ENCODE measurements at regions not wholly inside any gene's neighbourhood (a gene's known extent, or its start where the extent isn't known, plus 50 kb on each side); places are given as distances from the start of the nearest gene placed in this dataset.
A peak's percentile ranks its signal among the peaks of the same experiment; 100 is the strongest.

GRCh38 chr10:120335553-120335952, 121.5 kb upstream of the PLPP4 start:
- no peak for DNase-seq (ENCODE audit: low spot score)
- no peak overlapping the region for H3K4me2 ChIP-seq
- H2AFZ ChIP-seq = no peak overlapping the region
- H3K9me2 ChIP-seq (replicated peaks; ENCODE audit: insufficient read depth) = no peaks in the 10 kb centered on the region
- no peak for TF ChIP-seq EZH2phosphoT487 (IDR thresholded peaks at IDR 0.05; ENCODE audit: low read depth, severe bottlenecking, unreplicated experiment)
- TF ChIP-seq EZH2 (IDR thresholded peaks at IDR 0.05; ENCODE audit: borderline replicate concordance) = no peak
- no peaks in the 10 kb centered on the region for H3K27me3 ChIP-seq
- no peaks in the 10 kb centered on the region for H3K9me3 ChIP-seq (ENCODE audit: low read depth)
- H4K20me1 ChIP-seq (ENCODE audit: insufficient read depth, poor library complexity, severe bottlenecking) = no peaks in the 10 kb centered on the region
- no peak overlapping the region for H3K4me3 ChIP-seq
- no peak overlapping the region for H3K27ac ChIP-seq
- no peaks in the 10 kb centered on the region for H3K4me1 ChIP-seq (ENCODE audit: insufficient read depth)
- 92% methylated on average over 3 of the region's 3 CpGs for WGBS (ENCODE audit: low lambda C conversion rate, missing lambda C conversion rate)
- H3K36me3 ChIP-seq (replicated peaks; ENCODE audit: insufficient read depth, low read depth) = no peaks in the 10 kb centered on the region
- H3K79me2 ChIP-seq = no peaks in the 10 kb centered on the region

GRCh38 chr10:120336306-120336910, 120.6 kb upstream of the PLPP4 start:
- H3K27me3 ChIP-seq = no peaks in the 10 kb centered on the region
- H3K9me3 ChIP-seq (ENCODE audit: low read depth) = no peaks in the 10 kb centered on the region
- no peaks in the 10 kb centered on the region for H3K79me2 ChIP-seq
- TF ChIP-seq EZH2phosphoT487 (IDR thresholded peaks at IDR 0.05; ENCODE audit: low read depth, severe bottlenecking, unreplicated experiment) (no peak), CTCF (IDR thresholded peaks at IDR 0.05; ENCODE audit: poor library complexity) (no peak), EZH2 (IDR thresholded peaks at IDR 0.05; ENCODE audit: borderline replicate concordance) (no peak)
- H2AFZ ChIP-seq = no peak overlapping the region
- no peaks in the 10 kb centered on the region for H3K4me1 ChIP-seq (ENCODE audit: insufficient read depth)
- H3K4me2 ChIP-seq = no peak overlapping the region
- H3K9me2 ChIP-seq (replicated peaks; ENCODE audit: insufficient read depth) = no peaks in the 10 kb centered on the region
- no peaks in the 10 kb centered on the region for H4K20me1 ChIP-seq (ENCODE audit: insufficient read depth, poor library complexity, severe bottlenecking)
- H3K27ac ChIP-seq = no peak overlapping the region
- no peaks in the 10 kb centered on the region for H3K36me3 ChIP-seq (replicated peaks; ENCODE audit: insufficient read depth, low read depth)
- H3K4me3 ChIP-seq = no peak overlapping the region
- no peak for DNase-seq (ENCODE audit: low spot score)

- no peak for TF ChIP-seq EZH2 (IDR thresholded peaks at IDR 0.05; ENCODE audit: borderline replicate concordance)
- peak; percentile 76 for TF ChIP-seq CTCF (IDR thresholded peaks at IDR 0.05; ENCODE audit: poor library complexity)
- H3K27ac ChIP-seq = no peak overlapping the region
- H3K27me3 ChIP-seq = no peaks in the 10 kb centered on the region
- H3K9me3 ChIP-seq (ENCODE audit: low read depth) = no peaks in the 10 kb centered on the region
- H3K9me2 ChIP-seq (replicated peaks; ENCODE audit: insufficient read depth) = no peaks in the 10 kb centered on the region
- no peaks in the 10 kb centered on the region for H3K4me1 ChIP-seq (ENCODE audit: insufficient read depth)
- peak; percentile 67 for DNase-seq (ENCODE audit: low spot score)
- H3K36me3 ChIP-seq (replicated peaks; ENCODE audit: insufficient read depth, low read depth) = no peaks in the 10 kb centered on the region
- H3K4me2 ChIP-seq = no peak overlapping the region
- no peaks in the 10 kb centered on the region for H3K79me2 ChIP-seq
- H3K4me3 ChIP-seq = no peak overlapping the region
- 11% methylated on average over 4 of the region's 4 CpGs for WGBS (ENCODE audit: low lambda C conversion rate, missing lambda C conversion rate)
- no peak overlapping the region for H2AFZ ChIP-seq
- no peaks in the 10 kb centered on the region for H4K20me1 ChIP-seq (ENCODE audit: insufficient read depth, poor library complexity, severe bottlenecking)
Measured at GRCh38 chr10:120336911-120337540, 120.0 kb upstream of the PLPP4 start.

- TF ChIP-seq CTCF (IDR thresholded peaks at IDR 0.05; ENCODE audit: poor library complexity) (no peak), EZH2phosphoT487 (IDR thresholded peaks at IDR 0.05; ENCODE audit: low read depth, severe bottlenecking, unreplicated experiment) (no peak), EZH2 (IDR thresholded peaks at IDR 0.05; ENCODE audit: borderline replicate concordance) (no peak)
- H3K27ac ChIP-seq = no peak overlapping the region
- no peaks in the 10 kb centered on the region for H3K4me1 ChIP-seq (ENCODE audit: insufficient read depth)
- H3K79me2 ChIP-seq = no peaks in the 10 kb centered on the region
- no peaks in the 10 kb centered on the region for H3K9me2 ChIP-seq (replicated peaks; ENCODE audit: insufficient read depth)
- WGBS (ENCODE audit: low lambda C conversion rate, missing lambda C conversion rate) = 54% methylated on average over 7 of the region's 7 CpGs
- no peak overlapping the region for H3K4me2 ChIP-seq
- no peak for DNase-seq (ENCODE audit: low spot score)
- H3K9me3 ChIP-seq (ENCODE audit: low read depth) = no peaks in the 10 kb centered on the region
- no peak overlapping the region for H3K4me3 ChIP-seq
- peaks cover 3% of the 10 kb centered on the region for H3K27me3 ChIP-seq
- no peak overlapping the region for H2AFZ ChIP-seq
- H3K36me3 ChIP-seq (replicated peaks; ENCODE audit: insufficient read depth, low read depth) = no peaks in the 10 kb centered on the region
- H4K20me1 ChIP-seq (ENCODE audit: insufficient read depth, poor library complexity, severe bottlenecking) = no peaks in the 10 kb centered on the region
Measured at GRCh38 chr10:120342115-120342714, 114.8 kb upstream of the PLPP4 start.
